GM12878 (cell line): ENCODE measurements at regions not wholly inside any gene's neighbourhood (a gene's known extent, or its start where the extent isn't known, plus 50 kb on each side); places are given as distances from the start of the nearest gene placed in this dataset.

Source experiments
- CTCF ChIP-seq, 3 experiments: IDR thresholded peaks in 2 of 3; conservative IDR thresholded peaks in 1 of 3; 2 replicates each; pipeline ENCODE4 v1.5.1; 2011; ENCODE audit warnings: low read depth in 3 of 3, low read length in 3 of 3, mild to moderate bottlenecking in 3 of 3, control low read depth in 2 of 3, moderate library complexity in 2 of 3, inconsistent platforms in 1 of 3, mixed read lengths in 1 of 3; ENCODE audit not compliant: control insufficient read depth in 2 of 3, insufficient read depth in 1 of 3; ENCODE audit errors: extremely low read depth in 1 of 3
- EP300 ChIP-seq, 2 experiments: fragments of 150-350 bp in 1 of 2; IDR thresholded peaks; 2 replicates each; pipeline ENCODE4 v1.6.1; 2011 to 2012; ENCODE audit warnings: low read depth in 2 of 2, low read length in 2 of 2, borderline replicate concordance in 1 of 2, improper control_type of control experiment in 1 of 2, inconsistent platforms in 1 of 2; ENCODE audit not compliant: control insufficient read depth in 1 of 2
- GABPA ChIP-seq: IDR thresholded peaks from 2 replicates; pipeline ENCODE4 v1.6.1; 2014; ENCODE audit warnings: antibody characterized with exemption, low read depth, mild to moderate bottlenecking, inconsistent platforms
- HDAC6 ChIP-seq: fragments of 200-600 bp; sonication (generic); IDR thresholded peaks from one replicate; pipeline ENCODE4 v1.8.0; 2017; ENCODE audit warnings: antibody characterized with exemption; ENCODE audit not compliant: unreplicated experiment
- NKRF ChIP-seq: fragments of 450-650 bp; conservative IDR thresholded peaks from 2 replicates; pipeline ENCODE4 v1.6.1; 2017; ENCODE audit warnings: mild to moderate bottlenecking, moderate library complexity
- PML ChIP-seq: IDR thresholded peaks from 2 replicates; pipeline ENCODE4 v1.6.1; 2012; ENCODE audit warnings: low read length, inconsistent platforms
- RAD21 ChIP-seq: IDR thresholded peaks from 2 replicates; pipeline ENCODE4 v1.6.1; 2011; ENCODE audit warnings: mild to moderate bottlenecking, low read depth, low read length, moderate library complexity; ENCODE audit not compliant: insufficient read depth
- SIN3A ChIP-seq: IDR thresholded peaks from 2 replicates; pipeline ENCODE4 v1.6.1; 2012; ENCODE audit warnings: low read depth, low read length, improper control_type of control experiment
- TCF3 ChIP-seq: IDR thresholded peaks from 2 replicates; pipeline ENCODE4 v1.6.1; 2012; ENCODE audit warnings: low read depth, mild to moderate bottlenecking, low read length, borderline replicate concordance; ENCODE audit not compliant: insufficient read depth
- ZNF274 ChIP-seq: IDR thresholded peaks from one replicate; pipeline ENCODE4 v1.8.0; 2011; ENCODE audit not compliant: insufficient read length, insufficient read depth
- TF ChIP-seq, protein P1 (sequence below): fragments of 450-650 bp; IDR thresholded peaks from 2 replicates; pipeline ENCODE4 v1.6.1; 2017; ENCODE audit warnings: mild to moderate bottlenecking, moderate library complexity

DNA sequence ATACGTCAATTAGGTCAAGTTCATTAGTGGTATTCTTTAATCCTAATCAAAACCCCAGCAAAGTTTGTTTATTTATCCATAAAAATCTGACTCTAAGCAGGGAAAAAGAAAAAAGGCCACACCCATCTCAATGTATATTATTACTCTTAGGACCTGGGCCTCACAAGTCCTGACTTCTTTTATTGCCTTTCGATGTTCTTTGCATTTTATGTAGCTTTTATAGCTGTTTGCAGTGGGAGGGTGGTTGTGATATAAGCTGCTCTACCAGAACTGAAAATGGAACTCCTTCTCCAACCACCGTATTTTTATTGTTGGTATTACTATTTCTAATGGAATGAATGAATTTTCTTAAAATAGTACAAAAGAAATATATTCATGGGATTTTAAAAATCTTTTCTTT, 163.3 kb upstream of the FAM47C start:
- no peak for TF ChIP-seq SIN3A
- no peak for TF ChIP-seq PML
- no peak for TF ChIP-seq ZNF274
- TF ChIP-seq, protein P1, sequence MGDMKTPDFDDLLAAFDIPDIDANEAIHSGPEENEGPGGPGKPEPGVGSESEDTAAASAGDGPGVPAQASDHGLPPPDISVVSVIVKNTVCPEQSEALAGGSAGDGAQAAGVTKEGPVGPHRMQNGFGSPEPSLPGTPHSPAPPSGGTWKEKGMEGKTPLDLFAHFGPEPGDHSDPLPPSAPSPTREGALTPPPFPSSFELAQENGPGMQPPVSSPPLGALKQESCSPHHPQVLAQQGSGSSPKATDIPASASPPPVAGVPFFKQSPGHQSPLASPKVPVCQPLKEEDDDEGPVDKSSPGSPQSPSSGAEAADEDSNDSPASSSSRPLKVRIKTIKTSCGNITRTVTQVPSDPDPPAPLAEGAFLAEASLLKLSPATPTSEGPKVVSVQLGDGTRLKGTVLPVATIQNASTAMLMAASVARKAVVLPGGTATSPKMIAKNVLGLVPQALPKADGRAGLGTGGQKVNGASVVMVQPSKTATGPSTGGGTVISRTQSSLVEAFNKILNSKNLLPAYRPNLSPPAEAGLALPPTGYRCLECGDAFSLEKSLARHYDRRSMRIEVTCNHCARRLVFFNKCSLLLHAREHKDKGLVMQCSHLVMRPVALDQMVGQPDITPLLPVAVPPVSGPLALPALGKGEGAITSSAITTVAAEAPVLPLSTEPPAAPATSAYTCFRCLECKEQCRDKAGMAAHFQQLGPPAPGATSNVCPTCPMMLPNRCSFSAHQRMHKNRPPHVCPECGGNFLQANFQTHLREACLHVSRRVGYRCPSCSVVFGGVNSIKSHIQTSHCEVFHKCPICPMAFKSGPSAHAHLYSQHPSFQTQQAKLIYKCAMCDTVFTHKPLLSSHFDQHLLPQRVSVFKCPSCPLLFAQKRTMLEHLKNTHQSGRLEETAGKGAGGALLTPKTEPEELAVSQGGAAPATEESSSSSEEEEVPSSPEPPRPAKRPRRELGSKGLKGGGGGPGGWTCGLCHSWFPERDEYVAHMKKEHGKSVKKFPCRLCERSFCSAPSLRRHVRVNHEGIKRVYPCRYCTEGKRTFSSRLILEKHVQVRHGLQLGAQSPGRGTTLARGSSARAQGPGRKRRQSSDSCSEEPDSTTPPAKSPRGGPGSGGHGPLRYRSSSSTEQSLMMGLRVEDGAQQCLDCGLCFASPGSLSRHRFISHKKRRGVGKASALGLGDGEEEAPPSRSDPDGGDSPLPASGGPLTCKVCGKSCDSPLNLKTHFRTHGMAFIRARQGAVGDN = no peak
- no peak for TF ChIP-seq TCF3
- TF ChIP-seq NKRF = no peak
- TF ChIP-seq RAD21 = no peak
- TF ChIP-seq CTCF (IDR thresholded peaks at IDR 0.05 in 2 of 3, conservative IDR thresholded peaks at IDR 0.05 in 1 of 3; ENCODE audit: control insufficient read depth in 2 of 3, extremely low read depth in 1 of 3, insufficient read depth in 1 of 3, low read depth in 3 of 3, low read length in 3 of 3) = no peak
- TF ChIP-seq GABPA = no peak
- no peak for TF ChIP-seq HDAC6
- TF ChIP-seq EP300 (IDR thresholded peaks at IDR 0.05; ENCODE audit: borderline replicate concordance in 1 of 2, control insufficient read depth in 1 of 2, low read depth in 2 of 2, low read length in 2 of 2) = no peak
